H7 (cell line): ENCODE measurements at regions not wholly inside any gene's neighbourhood (a gene's known extent, or its start where the extent isn't known, plus 50 kb on each side); places are given as distances from the start of the nearest gene placed in this dataset.
"Not testable (repeated sequence)": the region's sequence is repeated elsewhere in the genome, so short reads cannot be mapped to it uniquely, and the experiment has no call there.

Source experiments
- DNase-seq: peaks from one replicate; pipeline ENCODE4 v3.0.0; 2012
- H3K27me3 ChIP-seq: 2 replicates; pipeline ENCODE4 v1.6.0; 2011; ENCODE audit warnings: mild to moderate bottlenecking, low read length; ENCODE audit not compliant: control insufficient read depth, insufficient read depth
- H3K36me3 ChIP-seq: replicated peaks from 2 replicates; pipeline ENCODE4 v1.5.1; 2011; ENCODE audit warnings: low read length; ENCODE audit not compliant: control insufficient read depth, insufficient read depth
- H3K4me3 ChIP-seq: 2 replicates; pipeline ENCODE4 v1.5.1; 2011; ENCODE audit warnings: low read depth, mild to moderate bottlenecking, control low read depth, low read length, moderate library complexity; ENCODE audit not compliant: insufficient read depth

- no peak for DNase-seq
- Histone ChIP-seq H3K36me3 (no peaks in the 10 kb centered on the region), H3K4me3 (no peak overlapping the region), H3K27me3 (no peaks in the 10 kb centered on the region)
Observed at GRCh38 chr18:60188958-60189357, 183.6 kb downstream of the MC4R start.

GRCh38 chr18:60182223-60182622, 190.4 kb downstream of the MC4R start:
- Histone ChIP-seq H3K36me3 (no peaks in the 10 kb centered on the region), H3K4me3 (no peak overlapping the region), H3K27me3 (no peaks in the 10 kb centered on the region)
- DNase-seq, result no peak

- no peak for DNase-seq
- Histone ChIP-seq H3K4me3 (no peak overlapping the region), H3K27me3 (no peaks in the 10 kb centered on the region), H3K36me3 (no peaks in the 10 kb centered on the region)
Observed at GRCh38 chr18:60180671-60181070, 191.9 kb downstream of the MC4R start.

- not testable (repeated sequence) for H3K36me3 ChIP-seq, DNase-seq, H3K27me3 ChIP-seq, H3K4me3 ChIP-seq
Observed at GRCh38 chr18:60178224-60178623, 194.4 kb downstream of the MC4R start.

- Histone ChIP-seq H3K27me3 (no peaks in the 10 kb centered on the region), H3K4me3 (no peak overlapping the region), H3K36me3 (no peaks in the 10 kb centered on the region)
- no peak for DNase-seq
Observed at GRCh38 chr18:60176259-60176658, 196.3 kb downstream of the MC4R start.

DNA sequence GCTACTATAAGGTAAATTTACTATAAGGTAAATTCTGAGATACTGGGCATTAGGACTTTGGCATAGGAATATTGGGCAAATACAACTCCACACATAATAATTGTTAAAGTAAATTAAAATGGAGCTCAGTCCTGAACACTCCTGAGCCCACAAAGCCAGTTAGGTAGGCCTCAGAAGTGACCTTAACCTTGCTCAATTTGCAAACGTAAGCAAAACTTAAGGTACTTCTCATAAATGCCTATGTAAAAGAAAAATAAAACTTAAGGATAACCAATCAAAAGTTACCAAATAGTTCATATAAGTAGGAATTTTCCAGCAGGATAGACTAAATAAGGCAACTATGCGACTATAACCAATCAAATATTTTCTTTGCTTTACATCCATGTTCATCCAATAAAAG, 197.7 kb downstream of the MC4R start:
- Histone ChIP-seq H3K27me3 (no peaks in the 10 kb centered on the region), H3K4me3 (no peak overlapping the region), H3K36me3 (no peaks in the 10 kb centered on the region)
- DNase-seq, result no peak

GRCh38 chr18:60172030-60172429, 200.5 kb downstream of the MC4R start:
- no peak for DNase-seq
- Histone ChIP-seq H3K36me3 (no peaks in the 10 kb centered on the region), H3K27me3 (no peaks in the 10 kb centered on the region), H3K4me3 (no peak overlapping the region)

GRCh38 chr18:60163622-60164021, 209.0 kb downstream of the MC4R start:
- no peak for DNase-seq
- Histone ChIP-seq H3K36me3 (no peaks in the 10 kb centered on the region), H3K4me3 (no peak overlapping the region), H3K27me3 (no peaks in the 10 kb centered on the region)

DNA sequence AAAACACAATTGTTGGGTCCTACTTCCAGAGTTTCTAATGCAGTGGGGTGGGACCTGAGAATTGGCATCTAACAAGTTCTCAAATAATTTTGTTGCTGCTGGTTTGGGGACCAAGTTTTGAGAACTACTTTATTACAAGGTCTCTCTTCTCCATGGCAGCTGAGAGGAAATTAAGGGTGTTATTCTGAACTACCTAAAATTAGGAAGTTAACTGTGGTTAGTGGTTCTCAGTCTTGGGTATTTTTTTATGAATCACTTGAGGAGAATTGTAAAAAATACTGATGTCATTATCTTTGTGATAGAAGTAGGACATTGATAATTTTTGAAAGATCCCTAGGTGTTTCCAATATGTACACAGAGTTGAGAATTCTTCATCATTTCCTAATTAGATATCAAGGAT, 210.2 kb downstream of the MC4R start:
- DNase-seq, result no peak
- no peaks in the 10 kb centered on the region for H3K27me3 ChIP-seq
- H3K4me3 ChIP-seq, result no peak overlapping the region
- H3K36me3 ChIP-seq, result no peaks in the 10 kb centered on the region

GRCh38 chr18:60157810-60158209, 214.8 kb downstream of the MC4R start:
- Histone ChIP-seq H3K4me3 (no peak overlapping the region), H3K36me3 (no peaks in the 10 kb centered on the region), H3K27me3 (no peaks in the 10 kb centered on the region)
- DNase-seq, result no peak

DNA sequence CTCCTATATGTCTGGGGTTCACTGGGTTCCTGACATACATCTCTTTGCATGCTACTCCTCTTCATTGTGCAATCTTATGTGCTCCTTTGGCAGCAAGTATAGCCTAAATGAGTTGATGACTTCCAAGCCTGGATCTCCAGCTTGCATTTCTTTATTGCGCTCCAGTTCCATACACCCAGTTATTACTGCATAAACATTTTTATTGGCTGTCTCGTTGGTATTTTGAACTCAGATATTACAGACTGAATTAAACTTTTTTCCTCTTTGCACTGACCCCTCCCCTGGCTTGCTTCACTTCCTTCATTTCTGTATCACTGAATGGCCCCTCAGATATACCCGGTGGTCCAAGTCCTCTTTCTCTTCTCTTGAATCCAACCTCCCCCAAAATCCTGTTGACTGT, 219.2 kb downstream of the MC4R start:
- no peak for DNase-seq
- Histone ChIP-seq H3K4me3 (no peak overlapping the region), H3K27me3 (no peaks in the 10 kb centered on the region), H3K36me3 (no peaks in the 10 kb centered on the region)

GRCh38 chr18:60149316-60149715, 223.3 kb downstream of the MC4R start:
- H3K4me3 ChIP-seq, result no peak overlapping the region
- no peaks in the 10 kb centered on the region for H3K36me3 ChIP-seq
- no peak for DNase-seq
- H3K27me3 ChIP-seq, result no peaks in the 10 kb centered on the region

- no peaks in the 10 kb centered on the region for H3K27me3 ChIP-seq
- H3K36me3 ChIP-seq, result no peaks in the 10 kb centered on the region
- H3K4me3 ChIP-seq, result no peak overlapping the region
- DNase-seq, result no peak
Observed at GRCh38 chr18:60147323-60147722, 225.3 kb downstream of the MC4R start.

GRCh38 chr18:60146220-60146960, 226.2 kb downstream of the MC4R start:
- no peak for DNase-seq

GRCh38 chr18:60145776-60146175, 226.8 kb downstream of the MC4R start:
- Histone ChIP-seq H3K4me3 (no peak overlapping the region), H3K36me3 (no peaks in the 10 kb centered on the region), H3K27me3 (no peaks in the 10 kb centered on the region)
- DNase-seq, result no peak

More at GRCh38 chr18:60146220-60146960, 226.2 kb downstream of the MC4R start:
- Histone ChIP-seq H3K4me3 (no peak overlapping the region), H3K36me3 (no peaks in the 10 kb centered on the region), H3K27me3 (no peaks in the 10 kb centered on the region)

DNA sequence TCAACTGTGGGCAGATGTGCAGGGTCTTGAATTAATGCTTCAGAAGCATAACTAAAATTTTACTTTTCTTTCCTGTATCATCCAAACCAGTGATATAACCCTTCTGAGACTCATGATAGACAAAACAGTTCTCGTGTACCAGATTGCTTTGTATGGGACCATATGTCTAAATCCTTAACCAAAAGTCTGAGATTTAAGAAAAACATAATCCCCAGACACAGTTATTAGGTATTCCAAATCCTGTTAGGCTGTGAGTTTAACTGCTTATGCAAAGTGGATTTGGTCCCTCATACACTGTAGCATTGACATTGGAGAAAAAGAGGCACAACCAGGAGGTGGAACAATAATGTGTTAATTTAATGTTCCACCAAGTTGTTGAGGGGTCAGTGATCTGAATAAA, 235.0 kb downstream of the PMAIP1 start:
- no peaks in the 10 kb centered on the region for H3K27me3 ChIP-seq
- no peak overlapping the region for H3K4me3 ChIP-seq
- no peaks in the 10 kb centered on the region for H3K36me3 ChIP-seq
- no peak for DNase-seq
